ENCODE measurements at regions not wholly inside any gene's neighbourhood (a gene's known extent, or its start where the extent isn't known, plus 50 kb on each side); places are given as distances from the start of the nearest gene placed in this dataset.

DNA sequence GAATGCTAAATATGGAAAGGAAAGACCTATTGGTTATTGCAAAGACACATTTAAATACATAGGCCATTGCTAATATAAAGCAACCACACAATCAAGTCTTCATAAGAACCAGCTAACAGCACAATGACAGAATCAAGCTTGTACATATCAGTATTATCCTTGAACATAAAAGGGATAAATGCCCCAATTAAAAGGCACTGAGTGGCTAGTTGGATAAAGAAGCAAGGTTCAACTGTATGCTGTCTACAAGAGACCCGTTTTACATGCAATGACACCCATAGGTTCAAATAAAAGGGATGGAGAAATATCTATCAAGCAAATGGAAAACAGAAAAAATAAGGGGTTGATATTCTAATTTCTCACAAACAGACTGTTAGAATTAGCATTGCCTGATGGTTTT lies 706.1 kb downstream of the EPHA3 start:
- WGBS (ENCODE audit: missing lambda C conversion rate) = 0% methylated on average over 1 of the region's 1 CpG
- ChIA-PET CTCF (no interaction called here), POLR2A (no interaction called here)
- no peak for TF ChIP-seq KDM1A (IDR thresholded peaks at IDR 0.05; ENCODE audit: low read depth)
- no peak for TF ChIP-seq RCOR1 (IDR thresholded peaks at IDR 0.05; ENCODE audit: low read depth, low read length)
- TF ChIP-seq HDAC2 (IDR thresholded peaks at IDR 0.05) = no peak
- TF ChIP-seq REST (IDR thresholded peaks at IDR 0.05) = no peak
- no peak for TF ChIP-seq KDM5A (IDR thresholded peaks at IDR 0.05)
- no peak for TF ChIP-seq CBX2 (IDR thresholded peaks at IDR 0.05; ENCODE audit: borderline replicate concordance, low read depth)
- FAIRE-seq (no peak), ATAC-seq (no peak), DNase-seq (ENCODE audit: low read depth in 1 of 2, low spot score in 1 of 2) (no peak)
- H3K4me2 ChIP-seq = no peak overlapping the region
- H3K27ac ChIP-seq = no peak overlapping the region
- no peak overlapping the region for H3K4me3 ChIP-seq
- H3K4me1 ChIP-seq = no peaks in the 10 kb centered on the region
- no peaks in the 10 kb centered on the region for H3K9me3 ChIP-seq

DNA sequence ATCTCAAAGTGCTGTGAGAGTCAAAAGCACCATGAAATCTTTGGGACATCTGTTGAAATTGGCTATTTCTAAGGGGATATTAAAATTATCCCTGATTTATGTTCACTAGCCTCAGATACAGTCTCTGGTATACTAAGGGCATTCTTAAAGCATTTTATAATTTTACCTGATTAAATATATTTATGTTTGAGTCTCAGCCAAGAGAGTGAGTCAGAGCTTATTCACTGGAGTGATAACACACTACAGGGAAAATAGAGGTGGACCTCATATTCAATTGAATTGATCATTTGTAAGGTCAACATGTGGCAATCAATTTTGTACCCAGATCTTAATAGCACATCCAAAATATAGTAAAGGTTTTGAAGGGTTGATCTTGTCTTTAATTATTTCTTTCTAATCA lies 733.6 kb downstream of the EPHA3 start:
- Histone ChIP-seq H3K27ac (no peak overlapping the region), H3K4me2 (no peak overlapping the region), H3K4me1 (no peaks in the 10 kb centered on the region), H3K4me3 (no peak overlapping the region), H3K9me3 (no peaks in the 10 kb centered on the region)
- FAIRE-seq (no peak), DNase-seq (ENCODE audit: low read depth in 1 of 2, low spot score in 1 of 2) (no peak), ATAC-seq (no peak)
- TF ChIP-seq PHF8 (IDR thresholded peaks at IDR 0.05; ENCODE audit: borderline replicate concordance, low read depth) (no peak), CBX8 (IDR thresholded peaks at IDR 0.05) (no peak), MYC (IDR thresholded peaks at IDR 0.05; ENCODE audit: borderline replicate concordance, low read length) (no peak), FOSB (CRISPR knock-in tag; IDR thresholded peaks at IDR 0.05) (no peak), EHMT2 (IDR thresholded peaks at IDR 0.05; ENCODE audit: low read depth) (no peak), RFX5 (IDR thresholded peaks at IDR 0.05) (no peak), FOXS1 (CRISPR knock-in tag; IDR thresholded peaks at IDR 0.05) (no peak), EHF (CRISPR knock-in tag; IDR thresholded peaks at IDR 0.05) (no peak), TP53 (CRISPR knock-in tag; IDR thresholded peaks at IDR 0.05) (no peak), REST (IDR thresholded peaks at IDR 0.05) (no peak), JUNB (IDR thresholded peaks at IDR 0.05) (no peak), CHD2 (IDR thresholded peaks at IDR 0.05; ENCODE audit: low read length, partially characterized antibody) (no peak), HOXB13 (CRISPR knock-in tag; IDR thresholded peaks at IDR 0.05; ENCODE audit: low read depth) (no peak), HES2 (IDR thresholded peaks at IDR 0.05) (no peak), NPAS2 (CRISPR knock-in tag; IDR thresholded peaks at IDR 0.05; ENCODE audit: borderline replicate concordance) (no peak), MAX (IDR thresholded peaks at IDR 0.05) (no peak), NR3C1 (IDR thresholded peaks at IDR 0.05) (no peak), ESRRA (IDR thresholded peaks at IDR 0.05; ENCODE audit: borderline replicate concordance, low read length) (no peak)
- TF ChIP-seq, protein P1, sequence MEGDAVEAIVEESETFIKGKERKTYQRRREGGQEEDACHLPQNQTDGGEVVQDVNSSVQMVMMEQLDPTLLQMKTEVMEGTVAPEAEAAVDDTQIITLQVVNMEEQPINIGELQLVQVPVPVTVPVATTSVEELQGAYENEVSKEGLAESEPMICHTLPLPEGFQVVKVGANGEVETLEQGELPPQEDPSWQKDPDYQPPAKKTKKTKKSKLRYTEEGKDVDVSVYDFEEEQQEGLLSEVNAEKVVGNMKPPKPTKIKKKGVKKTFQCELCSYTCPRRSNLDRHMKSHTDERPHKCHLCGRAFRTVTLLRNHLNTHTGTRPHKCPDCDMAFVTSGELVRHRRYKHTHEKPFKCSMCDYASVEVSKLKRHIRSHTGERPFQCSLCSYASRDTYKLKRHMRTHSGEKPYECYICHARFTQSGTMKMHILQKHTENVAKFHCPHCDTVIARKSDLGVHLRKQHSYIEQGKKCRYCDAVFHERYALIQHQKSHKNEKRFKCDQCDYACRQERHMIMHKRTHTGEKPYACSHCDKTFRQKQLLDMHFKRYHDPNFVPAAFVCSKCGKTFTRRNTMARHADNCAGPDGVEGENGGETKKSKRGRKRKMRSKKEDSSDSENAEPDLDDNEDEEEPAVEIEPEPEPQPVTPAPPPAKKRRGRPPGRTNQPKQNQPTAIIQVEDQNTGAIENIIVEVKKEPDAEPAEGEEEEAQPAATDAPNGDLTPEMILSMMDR (IDR thresholded peaks at IDR 0.05) = no peak
- TF ChIP-seq, protein P2, sequence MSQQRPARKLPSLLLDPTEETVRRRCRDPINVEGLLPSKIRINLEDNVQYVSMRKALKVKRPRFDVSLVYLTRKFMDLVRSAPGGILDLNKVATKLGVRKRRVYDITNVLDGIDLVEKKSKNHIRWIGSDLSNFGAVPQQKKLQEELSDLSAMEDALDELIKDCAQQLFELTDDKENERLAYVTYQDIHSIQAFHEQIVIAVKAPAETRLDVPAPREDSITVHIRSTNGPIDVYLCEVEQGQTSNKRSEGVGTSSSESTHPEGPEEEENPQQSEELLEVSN (IDR thresholded peaks at IDR 0.05; ENCODE audit: borderline replicate concordance, low read depth) = no peak
- ChIA-PET CTCF (no interaction called here), POLR2A (no interaction called here)
